ENCODE measurements at regions not wholly inside any gene's neighbourhood (a gene's known extent, or its start where the extent isn't known, plus 50 kb on each side); places are given as distances from the start of the nearest gene placed in this dataset.
"Not testable (repeated sequence)": the region's sequence is repeated elsewhere in the genome, so short reads cannot be mapped to it uniquely, and the experiment has no call there.

GRCh38 chr6:11409371-11409770, 128.2 kb upstream of the TMEM170B start:
- no peak for DNase-seq (ENCODE audit: low read depth, low spot score)

- no peak for DNase-seq (ENCODE audit: low read depth, low spot score)
Measured at GRCh38 chr6:11407414-11407813, 130.1 kb upstream of the TMEM170B start.

GRCh38 chr6:11404838-11405237, 132.7 kb upstream of the TMEM170B start:
- DNase-seq (ENCODE audit: low read depth, low spot score) = no peak

- no peak for DNase-seq (ENCODE audit: low read depth, low spot score)
Measured at GRCh38 chr6:11404081-11404480, 133.5 kb upstream of the TMEM170B start.

- no peak for DNase-seq (ENCODE audit: low read depth, low spot score)
Measured at GRCh38 chr6:11403035-11403601, 134.4 kb upstream of the TMEM170B start.

GRCh38 chr6:11402581-11402980, 135.0 kb upstream of the TMEM170B start:
- DNase-seq (ENCODE audit: low read depth, low spot score) = not testable (repeated sequence)

- not testable (repeated sequence) for DNase-seq (ENCODE audit: low read depth, low spot score)
Measured at GRCh38 chr6:11401954-11402353, 135.6 kb upstream of the TMEM170B start.

- no peak for DNase-seq (ENCODE audit: low read depth, low spot score)
Measured at GRCh38 chr6:11398451-11399326, 138.9 kb upstream of the TMEM170B start.

- no peak for DNase-seq (ENCODE audit: low read depth, low spot score)
Measured at GRCh38 chr6:11397622-11398450, 139.7 kb upstream of the TMEM170B start.

- DNase-seq (ENCODE audit: low read depth, low spot score) = no peak
Measured at GRCh38 chr6:11396860-11397259, 140.7 kb upstream of the TMEM170B start.

GRCh38 chr6:11393713-11394627, 143.6 kb upstream of the TMEM170B start:
- no peak for DNase-seq (ENCODE audit: low read depth, low spot score)

GRCh38 chr6:11392778-11393507, 144.6 kb upstream of the TMEM170B start:
- DNase-seq (ENCODE audit: low read depth, low spot score) = no peak

- no peak for DNase-seq (ENCODE audit: low read depth, low spot score)
Measured at GRCh38 chr6:11391934-11392777, 145.4 kb upstream of the TMEM170B start.

- DNase-seq (ENCODE audit: low read depth, low spot score) = no peak
Measured at GRCh38 chr6:11389977-11390376, 147.6 kb upstream of the TMEM170B start.

GRCh38 chr6:11388983-11389944, 148.3 kb upstream of the TMEM170B start:
- DNase-seq (ENCODE audit: low read depth, low spot score) = no peak

- no peak for DNase-seq (ENCODE audit: low read depth, low spot score)
Measured at GRCh38 chr6:11387707-11388430, 149.7 kb upstream of the TMEM170B start.

- no peak for DNase-seq (ENCODE audit: low read depth, low spot score)
Measured at GRCh38 chr6:11386726-11387125, 150.8 kb upstream of the TMEM170B start.

GRCh38 chr6:11386323-11386722, 151.2 kb upstream of the TMEM170B start:
- DNase-seq (ENCODE audit: low read depth, low spot score) = no peak
